HG03342 (cell line): ENCODE measurements at regions not wholly inside any gene's neighbourhood (a gene's known extent, or its start where the extent isn't known, plus 50 kb on each side); places are given as distances from the start of the nearest gene placed in this dataset.

Experiments
- ATAC-seq: cut with Tn5 transposase; IDR thresholded peaks from one replicate; pipeline ENCODE4 v1.9.1; 2021; ENCODE audit warnings: mild to moderate bottlenecking, moderate library complexity; ENCODE audit not compliant: unreplicated experiment

- no peak for ATAC-seq
Observed at GRCh38 chr9:99391937-99392594, 170.0 kb downstream of the SEC61B start.

- ATAC-seq: no peak
Observed at GRCh38 chr9:99392986-99393385, 170.9 kb downstream of the SEC61B start.

GRCh38 chr9:99393993-99394392 lies 171.9 kb downstream of the SEC61B start:
- ATAC-seq: no peak

- ATAC-seq: no peak
Observed at GRCh38 chr9:99398241-99398640, 176.2 kb downstream of the SEC61B start.

GRCh38 chr9:99399474-99399873 lies 177.4 kb downstream of the SEC61B start:
- no peak for ATAC-seq

- ATAC-seq: no peak
Observed at GRCh38 chr9:99400184-99400731, 178.2 kb downstream of the SEC61B start.

- no peak for ATAC-seq
Observed at GRCh38 chr9:99401680-99402504, 179.8 kb downstream of the SEC61B start.

- ATAC-seq: no peak
Observed at GRCh38 chr9:99403371-99403770, 181.3 kb downstream of the SEC61B start.

- ATAC-seq: no peak
Observed at GRCh38 chr9:99405359-99405758, 183.3 kb downstream of the SEC61B start.

GRCh38 chr9:99406939-99407338 lies 184.9 kb downstream of the SEC61B start:
- no peak for ATAC-seq

GRCh38 chr9:99411068-99411467 lies 189.0 kb downstream of the SEC61B start:
- ATAC-seq: no peak

- no peak for ATAC-seq
Observed at GRCh38 chr9:99411479-99412115, 189.5 kb downstream of the SEC61B start.

GRCh38 chr9:99412606-99413005 lies 190.5 kb downstream of the SEC61B start:
- no peak for ATAC-seq

GRCh38 chr9:99414321-99414720 lies 192.2 kb downstream of the SEC61B start:
- ATAC-seq: no peak

GRCh38 chr9:99415606-99416005 lies 193.5 kb downstream of the SEC61B start:
- no peak for ATAC-seq

- no peak for ATAC-seq
Observed at GRCh38 chr9:99416007-99416406, 193.9 kb downstream of the SEC61B start.

GRCh38 chr9:99419070-99419469 lies 197.0 kb downstream of the SEC61B start:
- ATAC-seq: no peak

GRCh38 chr9:99421369-99421768 lies 199.3 kb downstream of the SEC61B start:
- no peak for ATAC-seq

- ATAC-seq: no peak
Observed at GRCh38 chr9:99425124-99425523, 203.0 kb downstream of the SEC61B start.

GRCh38 chr9:99425923-99426842 lies 204.1 kb downstream of the SEC61B start:
- ATAC-seq: no peak

- ATAC-seq: no peak
Observed at GRCh38 chr9:99427260-99427659, 205.2 kb downstream of the SEC61B start.
